Gastrocnemius medialis (tissue), 4 donors: ENCODE measurements at regions not wholly inside any gene's neighbourhood (a gene's known extent, or its start where the extent isn't known, plus 50 kb on each side); places are given as distances from the start of the nearest gene placed in this dataset.

Experiments used
- POLR2A ChIP-seq, 2 donors: fragments of 450-650 bp; IDR thresholded peaks; one replicate each; pipeline ENCODE4 v1.6.1; 2017; ENCODE audit warnings: antibody characterized with exemption in 2 of 2, mild to moderate bottlenecking in 2 of 2, moderate library complexity in 2 of 2
- TF ChIP-seq, protein P1 (sequence below), 5 experiments: fragments of 450-650 bp in 3 of 5; fragments of 200-600 bp in 2 of 5; sonication (generic) in 2 of 5; IDR thresholded peaks in 4 of 5; conservative IDR thresholded peaks in 1 of 5; 1 replicate in 4 of 5; 2 replicates in 1 of 5; pipeline ENCODE4 v1.5.1; 2016 to 2019; ENCODE audit warnings: antibody characterized with exemption in 5 of 5, mild to moderate bottlenecking in 3 of 5, moderate library complexity in 3 of 5

- TF ChIP-seq, protein P1, sequence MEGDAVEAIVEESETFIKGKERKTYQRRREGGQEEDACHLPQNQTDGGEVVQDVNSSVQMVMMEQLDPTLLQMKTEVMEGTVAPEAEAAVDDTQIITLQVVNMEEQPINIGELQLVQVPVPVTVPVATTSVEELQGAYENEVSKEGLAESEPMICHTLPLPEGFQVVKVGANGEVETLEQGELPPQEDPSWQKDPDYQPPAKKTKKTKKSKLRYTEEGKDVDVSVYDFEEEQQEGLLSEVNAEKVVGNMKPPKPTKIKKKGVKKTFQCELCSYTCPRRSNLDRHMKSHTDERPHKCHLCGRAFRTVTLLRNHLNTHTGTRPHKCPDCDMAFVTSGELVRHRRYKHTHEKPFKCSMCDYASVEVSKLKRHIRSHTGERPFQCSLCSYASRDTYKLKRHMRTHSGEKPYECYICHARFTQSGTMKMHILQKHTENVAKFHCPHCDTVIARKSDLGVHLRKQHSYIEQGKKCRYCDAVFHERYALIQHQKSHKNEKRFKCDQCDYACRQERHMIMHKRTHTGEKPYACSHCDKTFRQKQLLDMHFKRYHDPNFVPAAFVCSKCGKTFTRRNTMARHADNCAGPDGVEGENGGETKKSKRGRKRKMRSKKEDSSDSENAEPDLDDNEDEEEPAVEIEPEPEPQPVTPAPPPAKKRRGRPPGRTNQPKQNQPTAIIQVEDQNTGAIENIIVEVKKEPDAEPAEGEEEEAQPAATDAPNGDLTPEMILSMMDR (IDR thresholded peaks at IDR 0.05 in 4 of 5, conservative IDR thresholded peaks at IDR 0.05 in 1 of 5), result no peak
- TF ChIP-seq POLR2A (IDR thresholded peaks at IDR 0.05), result no peak
These were observed 628.0 kb downstream of the EFNB2 start for GRCh38 chr13:105907319-105908019.
